Ecto neural progenitor cell (in vitro differentiated cells): ENCODE measurements at regions not wholly inside any gene's neighbourhood (a gene's known extent, or its start where the extent isn't known, plus 50 kb on each side); places are given as distances from the start of the nearest gene placed in this dataset.

ENCODE experiments used
- DNase-seq: peaks from one replicate; pipeline ENCODE4 v3.0.0-alpha.2; 2018; ENCODE audit warnings: low spot score

- DNase-seq, result no peak
Measured at GRCh38 chr1:80418134-80418533, 1382.6 kb upstream of the ADGRL2 start.

GRCh38 chr1:80417671-80418070, 1383.1 kb upstream of the ADGRL2 start:
- DNase-seq, result no peak

DNA sequence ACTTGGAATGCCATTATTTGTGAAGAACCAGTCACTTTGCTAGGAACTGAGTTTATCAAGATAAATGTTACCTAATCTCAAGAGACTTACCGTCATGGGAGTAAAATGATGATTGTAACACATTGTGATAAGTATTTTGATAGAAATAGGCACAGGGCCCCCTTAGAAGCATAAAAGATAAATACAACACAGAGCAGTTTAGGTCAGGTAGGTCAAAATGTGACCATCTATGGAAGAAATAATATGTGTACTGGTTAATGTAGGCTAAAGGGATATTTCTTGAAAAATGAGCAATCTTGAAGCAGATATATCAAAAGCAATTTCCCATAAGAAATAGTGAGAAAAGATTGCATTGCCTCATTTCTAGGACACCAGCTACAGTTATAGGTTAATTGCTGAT, 1386.8 kb upstream of the ADGRL2 start:
- no peak for DNase-seq

DNA sequence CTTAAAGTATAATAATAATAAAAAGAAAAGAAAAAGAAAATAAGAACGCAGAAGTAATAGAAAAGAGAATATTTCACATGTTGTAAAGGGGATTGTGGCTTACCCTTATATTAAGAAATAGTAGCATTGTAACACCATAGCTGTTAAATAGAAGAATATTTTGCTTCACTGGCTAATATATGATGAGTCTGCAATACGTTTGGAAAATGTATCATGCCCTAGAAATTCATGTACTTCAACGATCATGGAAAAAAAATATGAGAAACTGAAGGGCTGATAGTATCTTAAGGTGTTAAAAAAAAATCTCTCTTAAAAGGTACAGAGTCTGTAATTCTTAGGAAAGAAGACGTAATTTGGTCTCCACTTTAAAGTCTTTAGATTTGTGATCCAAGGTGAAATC, 1390.5 kb upstream of the ADGRL2 start:
- no peak for DNase-seq

DNA sequence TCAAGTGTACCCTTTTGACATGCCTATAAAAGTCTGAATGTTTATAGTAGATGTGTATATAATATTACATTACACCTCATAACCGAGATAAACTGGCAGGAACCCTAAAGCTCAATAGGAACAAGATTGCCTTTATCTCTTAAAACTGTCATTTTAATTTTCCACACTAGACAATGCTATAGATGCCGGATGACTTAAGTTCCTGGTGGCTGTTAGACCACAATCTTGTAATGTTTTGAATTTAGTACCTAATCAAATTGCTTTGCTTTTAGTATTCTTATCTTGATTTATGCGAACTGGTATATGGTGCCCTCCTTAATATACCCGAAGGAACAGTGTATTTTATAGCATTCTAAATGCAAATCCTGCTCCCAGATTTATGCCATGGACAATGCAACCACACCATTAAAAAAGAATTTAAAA, 1397.0 kb upstream of the ADGRL4 start:
- no peak for DNase-seq

- DNase-seq, result no peak
Measured at GRCh38 chr1:80402625-80403024, 1396.1 kb upstream of the ADGRL4 start.

GRCh38 chr1:80401757-80402156, 1395.2 kb upstream of the ADGRL4 start:
- no peak for DNase-seq

- no peak for DNase-seq
Measured at GRCh38 chr1:80392529-80392928, 1386.0 kb upstream of the ADGRL4 start.

DNA sequence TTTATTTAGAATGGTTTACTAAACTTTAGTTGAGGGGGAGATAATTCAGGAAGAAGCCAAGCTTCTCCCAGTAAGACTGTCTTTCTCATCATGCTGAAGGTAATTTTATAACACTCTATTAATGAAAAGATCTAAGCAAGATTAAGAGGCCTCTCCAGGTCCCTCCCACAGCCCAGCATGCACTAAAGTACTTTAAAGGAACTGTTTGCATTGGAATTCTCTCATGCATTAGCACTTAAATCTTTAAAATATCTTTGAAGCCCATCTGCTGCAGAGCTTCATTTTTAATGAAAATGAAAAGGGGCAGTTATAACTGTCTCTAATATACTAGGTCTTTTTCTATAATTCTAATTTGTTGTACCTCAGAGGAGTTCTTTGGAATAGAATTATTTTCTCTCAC, 1379.1 kb upstream of the ADGRL4 start:
- DNase-seq, result no peak

GRCh38 chr1:80384959-80385358, 1378.4 kb upstream of the ADGRL4 start:
- DNase-seq, result no peak

DNA sequence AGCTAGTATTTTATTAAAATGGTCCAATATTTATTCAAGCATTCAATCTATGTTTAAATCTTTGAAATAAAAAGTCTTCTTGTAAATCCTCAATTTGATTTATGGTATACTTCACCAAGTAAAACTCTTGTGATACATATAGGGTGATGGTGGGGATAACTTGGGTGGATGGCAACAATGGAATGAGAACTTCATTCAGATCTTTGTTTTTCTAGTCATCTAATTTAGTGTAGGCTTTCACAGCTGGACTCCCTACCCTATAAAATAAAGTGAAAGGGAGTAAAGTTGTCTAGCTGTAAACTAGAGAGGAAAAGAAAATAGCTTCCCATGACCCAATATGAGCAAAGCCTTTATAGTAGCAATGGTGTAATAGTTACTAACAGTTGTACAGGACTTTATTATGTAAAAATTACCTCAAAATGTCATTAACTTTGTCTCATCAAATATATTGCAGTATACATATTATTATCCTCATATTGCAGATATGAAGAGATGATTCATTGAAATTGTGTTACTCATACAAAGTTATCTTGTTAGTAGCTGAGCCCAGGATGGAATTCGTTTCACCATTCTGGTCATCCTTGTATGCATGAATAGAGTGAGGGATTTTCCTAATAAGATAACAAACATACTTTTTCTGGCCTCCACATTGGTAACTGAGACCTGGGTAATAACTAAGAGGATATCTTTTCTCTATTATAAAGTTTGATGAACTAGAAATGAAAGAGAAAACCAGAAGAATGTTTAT, 1377.7 kb upstream of the ADGRL4 start:
- DNase-seq, result no peak

DNA sequence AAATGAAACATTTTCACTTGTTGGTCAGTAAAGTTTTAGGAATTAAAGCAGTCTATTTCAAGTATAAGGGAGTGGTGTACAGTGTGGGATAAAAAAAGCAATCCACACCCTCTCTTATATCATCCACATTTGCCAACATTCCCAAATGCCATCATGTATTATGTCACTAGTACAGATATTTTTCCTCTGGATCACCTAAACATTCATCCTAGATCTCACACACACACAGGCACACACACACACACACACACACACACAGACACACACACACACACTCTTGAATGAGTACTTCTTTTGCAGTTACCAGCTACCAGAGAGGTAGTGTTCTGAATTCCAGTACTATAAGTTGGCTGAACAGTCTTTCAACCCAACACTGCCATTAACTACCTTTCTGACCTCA, 1369.1 kb upstream of the ADGRL4 start:
- DNase-seq, result no peak

- no peak for DNase-seq
Measured at GRCh38 chr1:80375109-80375508, 1368.6 kb upstream of the ADGRL4 start.

GRCh38 chr1:80369780-80370179, 1363.2 kb upstream of the ADGRL4 start:
- DNase-seq, result no peak

DNA sequence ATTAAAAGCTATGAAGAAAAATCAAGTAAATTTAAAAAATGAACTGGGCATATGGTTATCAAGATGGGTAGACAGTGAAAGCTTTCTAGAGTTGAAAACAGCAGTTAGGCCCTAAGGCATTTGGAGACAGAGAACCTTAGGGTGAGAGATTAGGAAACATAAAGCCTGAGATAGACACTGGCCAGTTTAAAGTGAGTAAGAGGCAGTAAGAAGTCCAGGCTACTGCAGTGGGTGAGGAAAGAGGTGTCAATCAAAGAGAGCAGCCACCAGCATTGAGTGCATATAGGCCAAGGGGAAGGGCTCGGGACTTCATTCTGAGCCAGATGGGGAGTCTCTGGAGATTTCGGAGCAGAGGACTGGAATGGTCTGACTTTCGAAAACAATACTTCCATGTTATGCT, 1360.5 kb upstream of the ADGRL4 start:
- DNase-seq, result no peak

GRCh38 chr1:80365359-80366021, 1359.0 kb upstream of the ADGRL4 start:
- no peak for DNase-seq

- no peak for DNase-seq
Measured at GRCh38 chr1:80363689-80364475, 1357.4 kb upstream of the ADGRL4 start.

- no peak for DNase-seq
Measured at GRCh38 chr1:80359666-80360065, 1353.1 kb upstream of the ADGRL4 start.

GRCh38 chr1:80349218-80349617, 1342.7 kb upstream of the ADGRL4 start:
- no peak for DNase-seq

GRCh38 chr1:80341021-80341420, 1334.5 kb upstream of the ADGRL4 start:
- DNase-seq, result no peak

DNA sequence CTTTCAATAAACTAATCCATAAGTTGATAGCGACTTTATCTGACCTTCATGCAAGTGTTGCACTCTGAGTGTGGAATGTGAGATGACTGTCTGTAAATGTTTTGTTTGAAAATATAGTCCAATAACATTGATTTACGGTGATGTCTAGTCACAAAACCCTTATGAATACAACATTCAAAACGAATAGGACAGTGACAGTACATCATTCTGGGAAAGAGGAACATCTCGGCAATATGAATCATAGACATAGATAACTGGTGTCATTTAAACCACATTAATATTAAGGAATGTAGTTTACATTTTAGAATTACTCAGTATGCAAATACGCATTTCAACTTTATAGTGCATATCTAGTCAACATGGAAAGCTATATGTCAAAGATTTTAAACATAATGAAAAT, 1311.6 kb upstream of the ADGRL4 start:
- no peak for DNase-seq

GRCh38 chr1:80310703-80311245, 1304.2 kb upstream of the ADGRL4 start:
- no peak for DNase-seq

- no peak for DNase-seq
Measured at GRCh38 chr1:80305466-80305865, 1298.9 kb upstream of the ADGRL4 start.
